Adrenal gland (tissue), 5 donors: ENCODE measurements at regions not wholly inside any gene's neighbourhood (a gene's known extent, or its start where the extent isn't known, plus 50 kb on each side); places are given as distances from the start of the nearest gene placed in this dataset.

ENCODE experiments used
- POLR2A ChIP-seq, 2 donors: fragments of 450-650 bp; IDR thresholded peaks; one replicate each; pipeline ENCODE4 v1.6.1; 2017; ENCODE audit warnings: antibody characterized with exemption in 2 of 2, mild to moderate bottlenecking in 2 of 2, moderate library complexity in 1 of 2
- TF ChIP-seq, protein P1 (sequence below), 6 experiments: fragments of 450-650 bp in 4 of 6; fragments of 200-600 bp in 2 of 6; sonication (generic) in 1 of 6; IDR thresholded peaks; 1 replicate in 5 of 6; 2 replicates in 1 of 6; pipeline versions ENCODE4 v1.5.1 to v1.8.0; 2016 to 2021; ENCODE audit warnings: antibody characterized with exemption in 6 of 6, mild to moderate bottlenecking in 2 of 6, moderate library complexity in 1 of 6
- donor health status: DM: no; HTN: no; CAD: no.

DNA sequence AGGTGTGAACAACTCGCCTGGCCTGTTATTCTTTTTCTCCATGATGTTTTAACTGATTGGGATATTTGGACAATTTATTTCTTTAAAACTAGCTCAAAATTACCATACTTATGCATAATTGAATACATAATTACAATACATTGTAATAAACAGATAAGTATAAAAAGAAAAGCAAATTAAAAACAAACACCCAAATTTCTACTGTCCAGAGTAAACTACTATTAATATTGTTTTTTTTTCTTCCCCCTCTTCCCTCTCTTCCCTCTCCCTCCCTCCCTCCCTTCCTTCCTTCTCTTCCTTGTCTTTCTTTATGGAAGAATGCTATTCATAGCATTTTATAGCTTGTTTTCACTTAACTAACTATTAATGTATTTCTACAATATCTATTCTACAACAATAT lies 117.7 kb upstream of the IVNS1ABP start:
- TF ChIP-seq, protein P1, sequence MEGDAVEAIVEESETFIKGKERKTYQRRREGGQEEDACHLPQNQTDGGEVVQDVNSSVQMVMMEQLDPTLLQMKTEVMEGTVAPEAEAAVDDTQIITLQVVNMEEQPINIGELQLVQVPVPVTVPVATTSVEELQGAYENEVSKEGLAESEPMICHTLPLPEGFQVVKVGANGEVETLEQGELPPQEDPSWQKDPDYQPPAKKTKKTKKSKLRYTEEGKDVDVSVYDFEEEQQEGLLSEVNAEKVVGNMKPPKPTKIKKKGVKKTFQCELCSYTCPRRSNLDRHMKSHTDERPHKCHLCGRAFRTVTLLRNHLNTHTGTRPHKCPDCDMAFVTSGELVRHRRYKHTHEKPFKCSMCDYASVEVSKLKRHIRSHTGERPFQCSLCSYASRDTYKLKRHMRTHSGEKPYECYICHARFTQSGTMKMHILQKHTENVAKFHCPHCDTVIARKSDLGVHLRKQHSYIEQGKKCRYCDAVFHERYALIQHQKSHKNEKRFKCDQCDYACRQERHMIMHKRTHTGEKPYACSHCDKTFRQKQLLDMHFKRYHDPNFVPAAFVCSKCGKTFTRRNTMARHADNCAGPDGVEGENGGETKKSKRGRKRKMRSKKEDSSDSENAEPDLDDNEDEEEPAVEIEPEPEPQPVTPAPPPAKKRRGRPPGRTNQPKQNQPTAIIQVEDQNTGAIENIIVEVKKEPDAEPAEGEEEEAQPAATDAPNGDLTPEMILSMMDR (IDR thresholded peaks at IDR 0.05) = no peak
- no peak for TF ChIP-seq POLR2A (IDR thresholded peaks at IDR 0.05)
